Mucosa of descending colon (tissue), 3 donors: ENCODE measurements at regions not wholly inside any gene's neighbourhood (a gene's known extent, or its start where the extent isn't known, plus 50 kb on each side); places are given as distances from the start of the nearest gene placed in this dataset.
A peak's percentile ranks its signal among the peaks of the same experiment; 100 is the strongest.

ENCODE experiments used
- ATAC-seq: fragments of 200-7000 bp; cut with Tn5 transposase; one replicate; pipeline ENCODE4 v1.9.1; 2020; ENCODE audit warnings: mild to moderate bottlenecking, moderate library complexity
- DNase-seq, 3 donors: peaks; one replicate each; pipeline ENCODE4 v3.0.0-alpha.2; 2020
- H3K36me3 ChIP-seq: fragments of 200-600 bp; one replicate; pipeline ENCODE4 v1.8.0; 2021; ENCODE audit warnings: low read depth, mild to moderate bottlenecking
- H3K4me1 ChIP-seq: fragments of 200-600 bp; one replicate; pipeline ENCODE4 v1.8.0; 2021; ENCODE audit warnings: low read depth, mild to moderate bottlenecking
- H3K4me3 ChIP-seq: fragments of 200-600 bp; one replicate; pipeline ENCODE4 v1.8.0; 2021; ENCODE audit warnings: mild to moderate bottlenecking
- H3K9me3 ChIP-seq: fragments of 200-600 bp; one replicate; pipeline ENCODE4 v1.8.0; 2021; ENCODE audit warnings: mild to moderate bottlenecking
- CTCF ChIP-seq: fragments of 200-600 bp; IDR thresholded peaks from one replicate; pipeline ENCODE4 v1.8.0; 2022; ENCODE audit warnings: antibody characterized with exemption, mild to moderate bottlenecking
- intact Hi-C, 2 donors: fragments of 100-400 bp; cut with DNase I in 1 of 2; cut with micrococcal nuclease in 1 of 2; formaldehyde crosslinking; loops; one replicate each; pipeline versions ENCODE4 v1.11.0 to v1.11.1; 2022; cut with DNase I, micrococcal nuclease
- donor health status: DM: no; HTN: no; CAD: no; lungs with moderate emphysema.
- donor health status: DM: no; HTN: no; CAD: no.
- donor health status: DM: no; HTN: yes; CAD: no.

- H3K4me1 ChIP-seq = no peaks in the 10 kb centered on the region
- H3K9me3 ChIP-seq = no peaks in the 10 kb centered on the region
- no peak overlapping the region for H3K4me3 ChIP-seq
- no peak for DNase-seq
- intact Hi-C loops = no loop called here
- TF ChIP-seq CTCF = no peak
- ATAC-seq = no peak
- H3K36me3 ChIP-seq = no peaks in the 10 kb centered on the region
Measured at GRCh38 chr1:232510367-232511110, 119.4 kb downstream of the SIPA1L2 start.

GRCh38 chr1:232509570-232509969, 120.4 kb downstream of the SIPA1L2 start:
- no peak for DNase-seq
- intact Hi-C loops = no loop called here
- H3K36me3 ChIP-seq = no peaks in the 10 kb centered on the region
- H3K4me3 ChIP-seq = no peak overlapping the region
- no peaks in the 10 kb centered on the region for H3K4me1 ChIP-seq
- H3K9me3 ChIP-seq = no peaks in the 10 kb centered on the region
- TF ChIP-seq CTCF = no peak
- no peak for ATAC-seq

- ATAC-seq (peak; percentile 26), DNase-seq (no peak)
- Histone ChIP-seq H3K4me3 (no peak overlapping the region), H3K4me1 (no peaks in the 10 kb centered on the region), H3K9me3 (no peaks in the 10 kb centered on the region), H3K36me3 (no peaks in the 10 kb centered on the region)
- intact Hi-C loops = no loop called here
- no peak for TF ChIP-seq CTCF
Measured at GRCh38 chr1:232508130-232508701, 121.7 kb downstream of the SIPA1L2 start.

GRCh38 chr1:232507571-232507970, 122.4 kb downstream of the SIPA1L2 start:
- Histone ChIP-seq H3K4me1 (no peaks in the 10 kb centered on the region), H3K9me3 (no peaks in the 10 kb centered on the region), H3K36me3 (no peaks in the 10 kb centered on the region), H3K4me3 (no peak overlapping the region)
- no peak for TF ChIP-seq CTCF
- DNase-seq (no peak), ATAC-seq (no peak)
- intact Hi-C loops = no loop called here

- Histone ChIP-seq H3K4me3 (no peak overlapping the region), H3K36me3 (no peaks in the 10 kb centered on the region), H3K4me1 (no peaks in the 10 kb centered on the region), H3K9me3 (no peaks in the 10 kb centered on the region)
- no peak for TF ChIP-seq CTCF
- DNase-seq (no peak), ATAC-seq (no peak)
- intact Hi-C loops = no loop called here
Measured at GRCh38 chr1:232505884-232506283, 124.0 kb downstream of the SIPA1L2 start.
